Smooth muscle cell of the brain vasculature (primary cell): ENCODE measurements at regions not wholly inside any gene's neighbourhood (a gene's known extent, or its start where the extent isn't known, plus 50 kb on each side); places are given as distances from the start of the nearest gene placed in this dataset.
"Not testable (repeated sequence)": the region's sequence is repeated elsewhere in the genome, so short reads cannot be mapped to it uniquely, and the experiment has no call there.

Experiments used
- DNase-seq: peaks from one replicate; pipeline ENCODE4 v3.0.0-alpha.2; 2012; ENCODE audit warnings: low read depth, low spot score

DNA sequence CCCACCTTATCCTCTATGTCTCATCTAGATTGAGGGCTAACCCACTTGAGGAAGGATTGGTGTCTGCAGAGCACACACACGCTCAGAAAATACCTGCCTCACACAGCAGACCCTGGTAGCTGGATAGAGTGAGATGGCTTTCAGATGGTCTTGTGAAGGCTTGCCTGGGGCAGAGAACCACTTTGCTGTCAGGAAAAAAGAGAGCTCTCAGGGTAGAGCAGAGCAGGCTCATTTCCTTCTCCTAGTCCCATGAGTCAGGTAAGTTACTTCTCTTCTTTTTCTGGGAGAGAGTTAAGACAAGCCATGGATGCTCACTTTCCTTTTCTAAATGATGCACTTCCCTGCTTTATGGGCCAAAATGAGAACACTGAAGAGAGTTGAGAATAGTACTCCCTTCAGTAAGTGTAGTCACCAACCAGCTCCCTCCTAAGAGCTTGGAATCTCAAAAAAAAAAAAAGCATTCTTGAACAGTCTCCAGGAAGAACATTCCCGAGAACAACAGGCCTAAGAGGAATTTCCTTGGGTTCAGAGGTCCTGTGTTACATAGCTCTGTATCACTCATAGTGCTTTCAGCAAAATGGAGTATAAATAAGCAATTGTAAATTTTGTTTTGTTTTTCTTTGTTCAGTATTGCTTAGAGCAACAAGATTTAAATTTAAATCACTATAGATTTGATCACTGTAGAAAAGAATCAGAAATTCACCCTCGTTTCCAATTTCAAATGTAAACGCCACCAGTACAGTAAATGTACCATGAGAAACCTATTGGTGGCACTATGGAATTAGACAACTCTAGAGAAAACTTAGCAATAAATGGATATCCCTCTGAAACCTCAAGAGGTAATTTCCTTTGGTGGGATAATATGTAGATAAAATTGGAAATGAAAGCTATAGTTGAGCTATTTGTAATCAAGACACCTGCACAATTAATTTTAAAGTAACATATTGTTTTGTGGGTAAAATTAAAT is 530.3 kb downstream of the RFPL4B start:
- peak; percentile 62 for DNase-seq

DNA sequence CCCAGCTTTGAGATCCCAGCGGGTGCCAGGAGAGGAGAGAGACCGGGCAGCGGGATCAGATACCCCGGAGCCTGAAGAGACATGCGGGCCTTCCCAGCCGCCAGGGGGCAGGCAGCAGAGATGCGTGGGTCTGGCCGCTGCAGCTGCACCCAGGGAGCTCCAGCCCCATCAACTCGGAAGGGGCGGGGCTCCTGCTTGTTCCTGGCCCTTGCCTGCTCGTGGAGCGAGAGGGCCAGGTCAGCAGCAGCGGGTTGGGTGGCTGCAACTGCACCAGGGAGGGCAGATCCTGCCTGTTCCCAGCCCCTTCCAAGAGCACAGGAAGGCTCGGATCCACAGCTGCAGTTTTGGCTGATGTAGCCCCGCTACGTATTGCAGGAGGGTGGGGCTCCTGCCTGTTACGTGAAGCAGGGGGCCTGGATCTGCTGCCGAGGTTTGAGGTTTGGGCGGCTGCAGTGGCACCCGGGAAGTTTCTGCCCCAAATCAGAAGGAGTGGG is 532.8 kb downstream of the RFPL4B start:
- DNase-seq, result no peak

DNA sequence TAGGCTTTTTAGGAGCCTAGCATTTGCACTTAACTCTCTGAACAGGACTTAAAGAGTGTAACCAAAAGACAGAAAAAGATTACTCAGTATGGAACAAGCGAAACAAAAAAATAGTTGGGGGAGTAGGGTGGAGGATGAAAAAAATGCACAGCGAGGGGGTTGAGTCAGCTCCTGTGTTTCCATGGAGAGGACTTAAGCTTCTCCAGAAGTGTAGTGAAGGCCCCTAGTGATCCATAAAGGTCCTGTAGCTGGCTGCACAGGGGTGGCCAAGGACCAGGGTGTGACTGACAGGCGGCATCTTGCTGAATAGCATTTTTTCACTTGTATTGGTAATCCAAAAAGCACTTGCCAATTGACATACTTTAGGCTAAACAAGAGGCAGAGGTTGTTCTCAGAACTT is 533.9 kb downstream of the RFPL4B start:
- DNase-seq, result no peak

- DNase-seq, result no peak
Measured at GRCh38 chr6:112881828-112882780, 535.0 kb downstream of the RFPL4B start.

DNA sequence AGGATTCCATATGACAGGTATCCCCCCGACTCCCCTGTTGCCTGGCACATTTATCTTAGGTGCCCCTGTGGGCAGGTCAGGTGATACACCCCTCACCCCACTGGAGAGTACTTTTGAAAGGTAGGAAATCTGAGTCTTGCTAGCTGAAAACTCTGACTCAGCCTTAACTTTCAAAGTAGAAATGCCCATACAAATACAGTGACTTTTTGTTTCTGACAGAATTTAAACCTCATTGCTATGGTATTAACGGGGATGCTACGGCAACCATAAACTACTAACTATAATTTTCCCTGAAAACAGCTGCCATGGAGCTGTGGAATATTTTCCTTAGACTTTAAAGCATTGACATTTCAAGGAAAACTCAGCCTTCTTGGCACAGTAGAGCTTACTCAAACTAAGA is 536.0 kb downstream of the RFPL4B start:
- no peak for DNase-seq

- no peak for DNase-seq
Measured at GRCh38 chr6:112886415-112886814, 539.3 kb downstream of the RFPL4B start.

- DNase-seq, result not testable (repeated sequence)
Measured at GRCh38 chr6:112887424-112887823, 540.3 kb downstream of the RFPL4B start.

GRCh38 chr6:112899541-112899940 is 552.4 kb downstream of the RFPL4B start:
- DNase-seq, result no peak

DNA sequence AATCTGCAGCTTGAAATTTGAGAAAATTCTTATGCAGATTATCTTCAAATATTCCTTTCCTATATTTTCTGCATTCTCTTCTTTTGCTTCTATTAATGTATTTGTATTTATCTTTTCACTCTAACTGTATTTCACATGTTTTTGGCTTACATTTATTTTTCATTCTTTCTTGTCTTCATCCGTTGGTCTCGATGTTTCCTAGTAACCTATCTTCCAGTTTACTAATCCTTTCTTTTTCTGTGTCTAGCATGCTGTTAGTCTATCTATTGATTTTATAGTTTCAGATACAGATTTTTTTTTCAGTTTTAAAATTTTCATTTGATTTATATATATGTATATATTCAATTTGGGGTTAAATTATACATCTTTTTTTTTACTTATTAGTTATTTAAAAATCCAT is 556.2 kb downstream of the RFPL4B start:
- no peak for DNase-seq

- DNase-seq, result peak; percentile 96
Measured at GRCh38 chr6:112906726-112907125, 559.6 kb downstream of the RFPL4B start.

GRCh38 chr6:112909781-112910180 is 562.7 kb downstream of the RFPL4B start:
- DNase-seq, result no peak

- no peak for DNase-seq
Measured at GRCh38 chr6:112910256-112910655, 563.1 kb downstream of the RFPL4B start.

- no peak for DNase-seq
Measured at GRCh38 chr6:112911959-112912358, 564.8 kb downstream of the RFPL4B start.

- peak; percentile 67 for DNase-seq
Measured at GRCh38 chr6:112912416-112913101, 565.4 kb downstream of the RFPL4B start.

GRCh38 chr6:112919744-112920143 is 572.6 kb downstream of the RFPL4B start:
- not testable (repeated sequence) for DNase-seq

DNA sequence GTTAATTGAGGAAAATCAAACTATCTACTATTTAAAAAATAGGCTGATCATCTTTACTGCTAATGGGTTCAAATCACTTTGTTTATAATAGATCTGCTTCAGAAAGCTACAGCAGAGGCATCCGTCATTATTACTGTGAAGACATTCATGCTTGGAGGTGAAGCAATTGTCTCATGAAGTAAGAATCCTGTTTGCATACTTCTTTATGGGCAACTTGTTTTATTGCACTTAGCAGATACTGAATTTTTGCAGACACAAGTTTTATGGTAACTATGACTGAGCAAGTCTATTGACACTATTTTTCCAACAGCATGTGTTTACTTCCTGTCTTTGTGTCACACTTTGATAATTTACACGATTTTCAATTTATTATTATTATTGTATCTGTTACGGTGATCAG is 573.9 kb downstream of the RFPL4B start:
- DNase-seq, result no peak

- no peak for DNase-seq
Measured at GRCh38 chr6:112923940-112924587, 576.9 kb downstream of the RFPL4B start.

GRCh38 chr6:112925702-112926101 is 578.6 kb downstream of the RFPL4B start:
- no peak for DNase-seq

DNA sequence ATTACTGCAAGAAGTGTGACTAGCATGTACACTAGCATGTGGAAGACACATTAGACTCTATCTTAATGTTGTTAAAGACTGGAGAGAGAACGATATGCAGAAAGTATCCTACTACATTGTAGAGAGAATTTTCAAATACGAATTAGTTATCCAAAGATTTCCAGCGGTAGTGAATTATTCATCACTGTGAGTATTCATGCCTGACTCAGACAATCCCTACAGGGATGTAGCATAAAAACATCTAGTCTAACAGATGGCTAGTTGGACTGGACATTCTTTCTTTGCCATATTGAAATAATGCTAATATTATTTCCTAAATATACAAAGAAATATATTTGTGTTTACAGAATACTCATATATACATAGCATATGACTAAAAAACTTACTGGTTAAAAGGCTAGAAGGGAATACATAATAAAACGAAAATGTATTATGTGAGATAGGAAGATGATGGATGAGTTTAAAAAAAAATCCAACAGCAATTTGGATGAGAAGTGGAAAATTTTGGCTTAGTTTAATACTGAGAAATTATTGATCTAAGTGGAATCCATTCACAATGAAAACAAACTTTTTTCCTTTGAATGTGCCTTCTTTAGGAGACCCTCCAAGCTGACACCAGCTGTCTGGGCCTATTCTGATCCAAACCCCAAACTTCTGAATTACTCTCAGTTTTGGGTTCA is 580.7 kb downstream of the RFPL4B start:
- no peak for DNase-seq

GRCh38 chr6:112929641-112930040 is 582.5 kb downstream of the RFPL4B start:
- no peak for DNase-seq
